GM10248 (cell line): ENCODE measurements at regions not wholly inside any gene's neighbourhood (a gene's known extent, or its start where the extent isn't known, plus 50 kb on each side); places are given as distances from the start of the nearest gene placed in this dataset.

Source experiments
- CTCF ChIA-PET: fragments of 300-600 bp; sonication (Branson Sonifier 250); formaldehyde crosslinking; extraction: SDS; loops from one replicate; lab custom pipeline; 2021; ENCODE audit warnings: antibody characterized with exemption; lab: Yijun Ruan, JAX
- POLR2A ChIA-PET: fragments of 350-650 bp; sonication (Branson Sonifier 250); formaldehyde crosslinking; extraction: SDS; loops from one replicate; lab custom pipeline; 2020; ENCODE audit warnings: antibody characterized with exemption; lab: Yijun Ruan, JAX
- DNase-seq: peaks from one replicate; pipeline ENCODE4 v3.0.0; 2012; ENCODE audit errors: extremely low spot score
- TF ChIP-seq, protein P1 (sequence below): IDR thresholded peaks from 2 replicates; pipeline ENCODE4 v1.5.1; 2012; ENCODE audit warnings: mild to moderate bottlenecking, low read depth; ENCODE audit errors: extremely low read depth, missing control alignments, control extremely low read depth

DNA sequence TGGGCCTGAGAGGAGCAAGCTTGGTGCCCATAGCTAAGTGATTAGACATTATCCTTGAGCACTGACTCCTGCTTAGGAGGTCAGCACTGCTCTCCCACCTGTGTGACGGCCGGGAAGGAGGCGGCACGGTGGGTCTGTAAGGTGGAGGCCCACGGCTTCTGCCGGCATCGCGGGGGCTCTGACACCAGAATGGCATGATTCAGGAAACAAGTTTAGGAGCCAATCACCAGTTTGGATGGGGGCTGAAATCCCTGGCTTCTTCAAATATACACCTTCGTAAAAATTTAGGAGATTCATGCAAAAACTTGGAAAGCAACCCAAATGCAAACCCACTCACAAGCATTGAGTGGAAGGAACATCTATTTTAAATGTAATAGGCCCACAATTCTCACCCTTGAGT is 307.3 kb upstream of the TSHZ3 start:
- ChIA-PET POLR2A (no interaction called here), CTCF (interaction anchor here (2.0 kb wide), 1 partner anchor 14 kb away, joined by 4 read pairs; no protein-coding TSS in a partner anchor)
- TF ChIP-seq, protein P1, sequence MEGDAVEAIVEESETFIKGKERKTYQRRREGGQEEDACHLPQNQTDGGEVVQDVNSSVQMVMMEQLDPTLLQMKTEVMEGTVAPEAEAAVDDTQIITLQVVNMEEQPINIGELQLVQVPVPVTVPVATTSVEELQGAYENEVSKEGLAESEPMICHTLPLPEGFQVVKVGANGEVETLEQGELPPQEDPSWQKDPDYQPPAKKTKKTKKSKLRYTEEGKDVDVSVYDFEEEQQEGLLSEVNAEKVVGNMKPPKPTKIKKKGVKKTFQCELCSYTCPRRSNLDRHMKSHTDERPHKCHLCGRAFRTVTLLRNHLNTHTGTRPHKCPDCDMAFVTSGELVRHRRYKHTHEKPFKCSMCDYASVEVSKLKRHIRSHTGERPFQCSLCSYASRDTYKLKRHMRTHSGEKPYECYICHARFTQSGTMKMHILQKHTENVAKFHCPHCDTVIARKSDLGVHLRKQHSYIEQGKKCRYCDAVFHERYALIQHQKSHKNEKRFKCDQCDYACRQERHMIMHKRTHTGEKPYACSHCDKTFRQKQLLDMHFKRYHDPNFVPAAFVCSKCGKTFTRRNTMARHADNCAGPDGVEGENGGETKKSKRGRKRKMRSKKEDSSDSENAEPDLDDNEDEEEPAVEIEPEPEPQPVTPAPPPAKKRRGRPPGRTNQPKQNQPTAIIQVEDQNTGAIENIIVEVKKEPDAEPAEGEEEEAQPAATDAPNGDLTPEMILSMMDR: no peak
- DNase-seq: no peak

DNA sequence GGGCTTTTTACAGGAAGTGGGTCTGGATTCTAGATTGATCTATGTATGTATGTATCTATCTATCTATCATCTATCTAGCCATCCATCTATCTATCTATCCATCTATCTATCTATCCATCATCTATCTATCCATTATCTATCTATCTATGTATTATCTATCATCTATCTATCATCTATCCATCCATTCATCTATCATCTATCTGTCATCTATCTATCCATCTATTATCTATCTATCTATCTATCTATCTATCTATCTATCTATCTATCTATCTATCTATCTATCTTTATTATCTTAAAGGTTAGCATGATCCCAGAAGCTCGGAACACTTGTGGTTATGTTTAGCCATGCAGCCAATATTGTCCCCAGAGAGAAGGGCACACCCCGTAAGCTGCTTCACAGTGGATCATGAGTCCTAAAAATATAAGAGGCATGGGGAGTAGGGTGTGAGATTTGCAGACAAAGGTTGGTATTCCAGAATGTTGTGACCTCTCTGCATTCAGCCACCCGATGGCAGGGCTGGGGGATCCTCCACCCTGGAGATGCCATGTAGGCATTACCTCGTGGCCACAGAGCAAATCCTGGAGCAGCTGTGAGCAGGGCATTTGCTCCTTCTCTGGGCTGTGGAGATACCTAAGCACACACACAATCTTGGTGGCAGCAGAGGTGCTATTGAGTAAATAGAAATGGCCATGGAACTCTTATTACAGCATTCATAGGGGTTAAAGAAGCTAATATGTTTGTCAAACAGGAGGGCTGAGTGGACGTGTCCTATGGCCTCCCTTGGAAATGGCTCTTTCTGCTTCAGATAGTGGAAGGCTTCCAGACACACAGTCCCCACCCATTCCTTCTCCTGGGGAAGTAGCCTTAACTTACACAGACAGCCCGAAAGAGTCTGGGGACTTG is 310.0 kb upstream of the TSHZ3 start:
- TF ChIP-seq, protein P1: no peak
- CTCF ChIA-PET: no interaction called here
- POLR2A ChIA-PET: no interaction called here
- DNase-seq: no peak

DNA sequence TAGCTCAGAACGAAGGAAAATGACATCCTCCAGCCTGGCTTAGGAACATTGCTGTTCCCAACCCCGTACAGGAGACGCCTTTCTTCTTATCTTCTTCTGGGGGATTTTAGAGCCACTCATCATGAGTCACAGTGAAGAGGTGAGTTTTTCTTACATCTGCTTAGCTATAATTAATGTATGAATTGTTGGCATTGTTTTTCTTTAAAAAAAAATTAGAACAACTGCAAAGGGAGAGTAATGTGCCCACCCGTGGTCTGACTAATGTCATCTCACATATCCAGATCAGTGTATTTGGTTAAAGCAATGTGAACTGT is 310.6 kb upstream of the TSHZ3 start:
- TF ChIP-seq, protein P1: no peak
- ChIA-PET POLR2A (no interaction called here), CTCF (no interaction called here)
- DNase-seq: no peak

DNA sequence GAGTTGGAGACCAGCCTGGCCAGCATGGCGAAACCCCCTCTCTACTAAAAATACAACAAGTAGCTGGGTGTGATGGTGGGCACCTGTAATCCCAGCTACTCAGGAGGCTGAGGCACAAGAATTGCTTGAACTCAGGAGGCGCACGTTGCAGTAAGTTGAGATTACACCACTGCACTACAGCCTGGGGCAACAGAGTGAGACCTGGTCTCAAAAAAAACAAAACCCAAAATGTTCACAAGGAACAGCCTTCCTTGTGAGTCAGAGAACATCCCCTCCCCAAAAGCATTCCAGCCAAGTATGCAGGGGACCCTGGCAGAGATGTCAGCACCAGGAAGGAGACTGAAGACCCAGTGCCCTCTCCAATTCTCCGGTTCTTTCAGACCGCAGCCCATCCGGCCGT is 314.9 kb upstream of the TSHZ3 start:
- no peak for DNase-seq
- ChIA-PET CTCF (no interaction called here), POLR2A (no interaction called here)
- TF ChIP-seq, protein P1: no peak

DNA sequence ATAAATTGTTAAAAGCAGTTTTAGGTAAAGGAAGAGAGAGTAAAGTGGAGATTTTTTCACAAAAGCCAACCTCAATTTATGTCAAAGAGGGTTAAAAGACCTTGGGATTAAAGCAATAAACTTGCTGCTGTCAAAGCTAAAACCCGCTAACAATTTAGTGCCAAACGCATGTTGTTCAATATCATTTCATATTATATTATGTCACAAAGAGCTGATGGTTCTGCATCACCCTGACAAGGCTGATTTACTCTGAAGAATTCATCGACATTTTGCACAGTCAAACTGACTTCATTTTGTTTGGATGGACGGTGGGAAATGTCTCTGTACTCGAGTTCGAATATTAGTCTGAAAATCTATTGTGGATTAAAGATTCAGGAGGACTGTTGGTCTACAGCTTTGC is 315.8 kb upstream of the TSHZ3 start:
- DNase-seq: no peak
- CTCF ChIA-PET: no interaction called here
- POLR2A ChIA-PET: no interaction called here
- TF ChIP-seq, protein P1: no peak

DNA sequence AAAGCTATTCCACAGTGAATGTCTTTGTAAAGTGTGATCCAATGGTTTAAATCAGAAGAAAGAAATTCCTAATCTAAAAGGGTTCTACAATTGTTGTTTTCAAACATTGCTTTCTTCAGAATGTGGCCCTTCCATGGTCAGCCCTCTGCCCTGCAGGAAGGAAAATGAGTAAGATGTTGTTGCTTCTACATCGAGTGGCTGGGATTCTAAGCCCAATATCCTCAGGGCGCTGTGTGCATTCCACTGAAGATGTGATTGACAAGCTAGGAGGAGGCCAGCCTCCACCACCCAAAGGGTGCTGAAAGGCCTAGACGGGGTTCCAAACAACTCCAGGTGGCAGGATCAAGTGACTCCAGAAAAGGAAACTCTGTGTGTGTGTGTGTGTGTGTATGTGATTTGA is 316.9 kb upstream of the TSHZ3 start:
- TF ChIP-seq, protein P1: no peak
- no peak for DNase-seq
- ChIA-PET CTCF (no interaction called here), POLR2A (no interaction called here)
